NT2/D1 (cell line): ENCODE measurements at regions not wholly inside any gene's neighbourhood (a gene's known extent, or its start where the extent isn't known, plus 50 kb on each side); places are given as distances from the start of the nearest gene placed in this dataset.

Source experiments
- SUZ12 ChIP-seq: IDR thresholded peaks from 2 replicates; pipeline ENCODE4 v1.6.1; 2011; ENCODE audit not compliant: insufficient read length, insufficient read depth; ENCODE audit errors: extremely low read depth
- YY1 ChIP-seq: IDR thresholded peaks from 2 replicates; pipeline ENCODE4 v1.6.1; 2011; ENCODE audit not compliant: insufficient read length, insufficient read depth
- ZNF274 ChIP-seq: IDR thresholded peaks from 2 replicates; pipeline ENCODE4 v1.6.1; 2011; ENCODE audit warnings: mild to moderate bottlenecking, low read depth, low read length

- no peak for TF ChIP-seq ZNF274
- TF ChIP-seq YY1: no peak
- TF ChIP-seq SUZ12: no peak
Observed at GRCh38 chr3:96236522-96236921, 577.9 kb upstream of the EPHA6 start.
